NCI-H2081 (cell line): ENCODE measurements at regions not wholly inside any gene's neighbourhood (a gene's known extent, or its start where the extent isn't known, plus 50 kb on each side); places are given as distances from the start of the nearest gene placed in this dataset.
"Not testable (repeated sequence)": the region's sequence is repeated elsewhere in the genome, so short reads cannot be mapped to it uniquely, and the experiment has no call there.

Source experiments
- DNase-seq, 2 experiments: peaks; one replicate each; lab custom pipeline; 2025; lab: John Stamatoyannopoulos, UW

DNA sequence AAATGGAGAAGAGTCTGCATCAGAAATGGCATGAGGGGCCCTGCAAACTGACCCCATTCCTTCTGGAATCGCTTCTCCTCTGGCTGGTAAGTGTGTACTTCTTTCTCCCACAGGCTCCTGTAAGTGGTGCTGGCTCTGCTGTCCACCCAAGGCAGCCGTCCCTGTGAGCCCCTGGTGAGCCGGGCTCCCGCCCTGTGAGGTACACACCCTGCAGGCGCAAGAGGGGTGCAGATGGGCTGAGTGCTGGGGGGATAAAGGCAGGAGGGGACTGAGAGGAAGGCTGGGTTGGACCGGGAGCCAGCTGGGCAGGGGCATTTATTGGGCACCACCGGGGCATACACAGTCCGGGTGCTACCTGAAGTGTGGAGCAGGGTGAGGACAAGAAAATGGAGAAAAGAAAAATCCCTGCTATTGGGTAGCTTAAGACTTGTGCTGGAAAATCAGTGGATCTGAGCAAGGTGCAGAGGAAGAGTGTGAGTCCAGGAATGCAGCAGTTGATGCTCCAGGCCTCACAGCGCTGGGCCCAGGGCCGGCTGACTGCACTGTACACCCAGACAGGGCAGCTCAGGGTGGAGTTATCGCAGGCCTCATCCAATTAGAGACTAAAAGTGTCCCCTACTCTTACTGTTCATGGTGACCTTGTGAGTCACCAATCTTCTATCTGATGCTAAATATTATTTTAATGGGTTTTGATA lies 455.1 kb upstream of the B3GAT1 start:
- DNase-seq = no peak

DNA sequence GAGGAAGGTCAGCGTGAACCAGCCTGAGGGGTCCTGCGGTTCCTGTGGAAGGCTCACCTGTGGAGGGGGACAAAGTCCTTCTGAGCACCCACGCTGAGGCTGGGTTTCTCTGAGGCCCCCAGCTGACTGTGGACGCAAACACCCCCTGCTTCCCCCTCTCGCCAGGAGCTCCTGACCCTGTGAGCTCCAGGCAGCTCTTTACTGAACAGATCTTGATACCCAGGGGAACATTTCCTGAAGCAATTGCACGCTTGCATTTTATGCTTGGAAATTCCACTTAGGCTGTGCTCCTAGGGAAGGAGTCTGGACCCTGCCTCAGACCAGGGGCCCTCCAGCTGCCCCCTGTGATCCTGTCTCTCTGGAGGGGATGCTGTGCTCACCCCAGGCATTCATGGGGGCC lies 454.2 kb upstream of the B3GAT1 start:
- no peak for DNase-seq

- DNase-seq = no peak
Measured at GRCh38 chr11:134864968-134865305, 452.9 kb upstream of the B3GAT1 start.

DNA sequence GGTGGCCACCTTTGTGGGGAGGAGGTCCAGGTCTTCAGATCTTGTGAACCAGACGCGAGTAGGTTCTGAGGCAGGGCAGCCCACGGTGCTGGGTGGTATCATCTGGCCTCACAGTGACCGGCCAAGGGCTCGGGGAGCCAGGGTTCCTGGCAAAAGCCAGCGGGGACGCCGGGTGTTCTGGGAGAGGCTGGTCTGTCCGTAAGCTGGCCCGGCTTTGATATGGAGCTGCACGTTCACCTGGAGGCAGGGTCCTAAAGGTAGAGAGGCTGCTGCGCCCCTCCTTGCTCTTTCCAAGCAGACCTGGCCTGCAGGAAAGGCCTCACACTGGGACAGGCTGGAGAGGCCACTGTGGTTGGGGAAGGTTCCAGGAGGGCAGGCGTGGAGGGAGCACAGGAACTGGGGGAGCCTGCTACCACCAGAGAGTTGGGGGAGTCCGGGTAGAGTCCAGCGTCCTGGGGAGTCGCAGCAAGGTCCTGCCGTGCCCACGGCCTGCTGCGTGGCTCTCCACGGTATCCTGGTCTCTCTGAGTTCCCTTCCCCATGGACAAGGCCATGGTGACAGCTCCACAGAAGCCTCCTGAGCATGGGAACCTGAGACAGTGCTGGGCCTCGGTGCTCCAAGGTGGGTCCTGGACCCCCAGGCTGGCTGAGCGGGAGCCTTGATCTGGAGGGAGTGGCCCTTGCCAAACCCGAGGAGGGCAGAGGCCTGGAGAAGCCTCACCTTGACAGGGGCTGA lies 452.4 kb upstream of the B3GAT1 start:
- DNase-seq = no peak

DNA sequence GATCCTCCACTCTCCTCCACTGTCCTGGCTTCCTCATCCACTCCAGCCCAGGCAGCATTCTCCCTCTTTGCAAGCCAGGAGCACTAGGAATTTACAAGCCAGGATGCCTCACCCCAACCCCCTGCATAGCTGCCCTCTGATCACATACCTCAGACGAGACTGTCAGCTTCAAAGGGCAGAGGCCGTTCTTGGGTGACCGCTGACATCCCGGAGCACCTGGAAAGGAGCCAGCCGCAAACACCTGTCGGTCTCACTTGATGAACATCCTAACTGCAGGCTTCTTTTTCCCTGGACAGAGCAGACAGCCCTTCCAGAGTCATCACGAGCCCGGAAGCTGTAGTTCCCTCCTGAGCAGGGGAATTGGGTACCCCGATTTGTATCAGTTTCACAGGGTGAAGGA lies 451.3 kb upstream of the B3GAT1 start:
- DNase-seq = no peak

DNA sequence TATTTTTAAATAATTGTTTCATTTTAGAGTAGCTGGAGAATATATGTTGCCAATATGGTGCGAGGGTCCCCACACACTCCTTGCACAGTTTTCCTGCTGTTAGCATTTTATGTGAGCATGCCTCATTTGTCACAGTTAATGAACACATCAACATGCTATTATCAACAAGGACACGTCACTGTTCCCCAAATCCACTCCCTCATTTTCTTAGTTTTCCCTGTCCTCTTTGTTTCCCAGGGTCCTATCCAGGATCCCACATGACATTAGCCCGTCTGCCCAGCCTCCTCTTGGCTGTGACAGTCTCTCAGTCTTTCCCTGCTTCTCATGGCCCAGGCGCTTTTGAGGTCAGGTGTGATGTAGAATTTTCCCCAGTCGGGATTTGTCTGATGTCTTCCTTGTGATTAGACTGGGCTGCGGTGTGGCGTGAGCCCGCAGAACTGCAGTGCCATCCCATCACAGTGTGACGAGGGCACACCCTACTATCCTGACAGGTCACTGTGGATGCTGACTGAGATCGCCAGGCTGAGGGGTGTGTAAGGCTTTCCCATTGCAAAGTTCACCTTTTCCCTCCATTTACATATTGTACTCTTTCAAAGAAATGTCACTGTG lies 450.6 kb upstream of the B3GAT1 start:
- DNase-seq = no peak

DNA sequence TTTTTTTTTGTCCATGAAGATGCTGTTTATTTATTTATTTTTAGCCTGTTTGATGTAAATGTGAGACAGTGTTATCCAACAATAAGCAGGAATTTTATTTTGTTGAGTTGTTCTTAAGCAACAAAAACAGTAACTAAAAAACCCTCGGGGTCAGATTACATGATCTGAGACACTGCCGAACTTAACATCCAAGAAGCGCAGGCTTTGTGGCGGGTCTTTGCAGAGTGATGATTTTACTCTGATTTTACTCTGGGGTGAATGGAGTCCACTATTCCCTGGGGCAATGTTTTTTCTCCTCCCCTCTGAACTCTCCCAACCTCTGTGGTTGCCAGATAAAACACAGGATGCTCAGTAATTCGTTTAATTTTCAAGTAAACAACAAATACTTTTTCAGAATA lies 450.1 kb upstream of the B3GAT1 start:
- no peak for DNase-seq

GRCh38 chr11:134861490-134862104 lies 449.6 kb upstream of the B3GAT1 start:
- DNase-seq = no peak

- DNase-seq = no peak
Measured at GRCh38 chr11:134858783-134859480, 446.9 kb upstream of the B3GAT1 start.

DNA sequence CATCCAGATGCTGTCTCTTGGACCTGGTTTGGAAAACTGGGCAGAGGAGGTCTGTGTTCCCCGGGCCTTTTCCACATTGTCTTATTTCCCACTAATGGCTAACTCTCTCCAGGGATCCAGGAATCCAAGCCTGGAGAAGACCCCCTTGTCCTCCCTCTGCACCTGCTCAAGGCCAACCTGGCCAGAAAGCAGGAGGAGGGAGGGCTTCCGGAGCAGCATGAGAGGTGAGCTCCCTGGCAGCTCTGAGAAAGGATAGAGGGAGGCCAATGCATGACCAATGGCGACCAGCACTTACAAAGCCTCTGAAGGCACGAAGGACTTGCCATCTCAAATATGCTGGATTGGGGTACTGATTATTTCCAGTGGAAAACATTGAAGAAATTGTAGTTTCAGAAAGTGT lies 445.0 kb upstream of the B3GAT1 start:
- DNase-seq = no peak

DNA sequence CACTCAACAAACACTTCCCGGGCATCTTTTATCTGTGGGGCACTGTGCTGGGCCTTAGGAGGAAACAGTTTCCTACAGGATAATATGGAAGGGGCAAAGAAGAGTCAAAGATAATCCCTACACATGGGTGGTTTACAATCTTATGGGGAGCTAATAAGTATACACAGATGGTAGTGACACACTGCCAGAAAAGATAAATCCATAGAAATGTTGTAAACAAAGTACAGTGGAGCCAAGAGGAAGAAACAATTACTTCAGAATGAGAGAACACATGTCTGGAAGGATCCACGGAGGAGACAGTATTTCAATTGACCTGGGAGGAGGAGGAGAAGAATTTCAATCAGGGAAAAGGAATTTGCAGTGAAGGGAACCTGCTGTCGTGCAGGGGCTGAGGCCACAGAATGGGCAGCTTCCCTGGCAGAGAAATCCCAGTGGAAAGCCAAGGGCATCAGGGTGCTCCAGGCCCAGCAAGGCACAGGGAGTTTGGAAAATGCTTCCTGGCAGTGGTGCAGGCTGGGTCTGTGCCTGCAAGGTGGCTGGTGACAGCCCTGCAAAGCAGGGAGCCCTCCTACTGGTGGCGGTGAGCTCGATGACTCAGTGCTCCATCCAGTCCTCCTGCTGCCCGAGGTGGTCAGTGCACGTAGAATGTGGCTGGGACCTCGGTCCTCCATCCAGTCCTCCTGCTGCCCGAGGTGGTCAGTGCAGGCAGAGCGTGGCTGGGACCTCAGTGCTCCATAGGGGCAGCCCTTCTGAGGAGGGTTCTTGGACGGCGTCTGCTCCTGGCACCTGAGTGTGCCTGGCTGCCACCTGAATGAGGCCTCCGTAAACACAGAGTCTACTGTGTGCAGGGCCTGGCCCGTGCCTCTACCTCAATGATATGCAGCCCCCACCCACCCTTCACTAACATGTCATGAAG lies 444.3 kb upstream of the B3GAT1 start:
- no peak for DNase-seq

DNA sequence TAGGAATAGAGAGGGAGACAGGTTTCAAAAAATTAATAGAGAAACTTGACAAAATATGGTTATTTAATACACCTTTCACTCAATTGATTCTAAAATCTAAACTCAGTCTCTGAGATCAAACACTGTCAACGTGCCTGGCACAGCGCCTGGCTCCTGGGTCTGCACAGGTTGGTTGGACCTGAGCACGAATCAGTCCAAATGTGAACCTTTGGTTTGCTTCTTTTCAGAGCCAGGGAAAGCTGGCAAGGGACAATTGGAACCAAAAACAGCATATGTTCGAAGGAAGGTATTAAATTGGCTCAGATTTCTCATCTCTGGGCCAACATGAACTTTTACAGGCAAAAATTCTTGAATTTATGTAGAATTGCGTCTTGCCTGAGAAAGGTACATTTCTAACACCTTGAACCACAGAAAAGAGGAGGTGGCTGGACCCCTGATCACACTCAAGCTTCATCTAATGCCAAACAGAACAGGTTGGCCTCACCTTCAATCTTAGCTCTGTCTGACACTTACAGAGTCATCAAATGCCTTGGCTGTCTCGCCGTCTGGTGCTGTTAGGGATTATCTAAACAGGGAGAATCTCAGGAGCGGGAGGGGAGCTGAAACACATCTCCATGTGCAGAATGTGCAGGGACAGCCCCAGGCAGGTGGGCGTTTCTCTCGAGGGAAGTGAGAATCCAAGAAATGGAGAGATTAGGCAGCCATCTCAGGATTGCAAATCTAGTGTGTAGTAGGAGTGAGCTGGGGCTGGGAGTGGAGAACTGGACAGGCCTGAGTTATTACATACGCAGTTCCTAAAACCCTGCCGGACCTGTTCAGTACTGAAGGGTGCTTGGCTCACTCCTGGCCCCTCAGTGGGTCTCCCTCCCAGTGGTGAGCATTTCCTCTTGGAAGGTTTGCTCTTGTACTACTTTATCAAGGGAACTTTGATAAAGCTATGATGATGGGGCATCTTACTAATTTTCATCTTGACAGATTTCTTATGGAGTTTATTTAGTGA lies 442.2 kb upstream of the B3GAT1 start:
- no peak for DNase-seq

DNA sequence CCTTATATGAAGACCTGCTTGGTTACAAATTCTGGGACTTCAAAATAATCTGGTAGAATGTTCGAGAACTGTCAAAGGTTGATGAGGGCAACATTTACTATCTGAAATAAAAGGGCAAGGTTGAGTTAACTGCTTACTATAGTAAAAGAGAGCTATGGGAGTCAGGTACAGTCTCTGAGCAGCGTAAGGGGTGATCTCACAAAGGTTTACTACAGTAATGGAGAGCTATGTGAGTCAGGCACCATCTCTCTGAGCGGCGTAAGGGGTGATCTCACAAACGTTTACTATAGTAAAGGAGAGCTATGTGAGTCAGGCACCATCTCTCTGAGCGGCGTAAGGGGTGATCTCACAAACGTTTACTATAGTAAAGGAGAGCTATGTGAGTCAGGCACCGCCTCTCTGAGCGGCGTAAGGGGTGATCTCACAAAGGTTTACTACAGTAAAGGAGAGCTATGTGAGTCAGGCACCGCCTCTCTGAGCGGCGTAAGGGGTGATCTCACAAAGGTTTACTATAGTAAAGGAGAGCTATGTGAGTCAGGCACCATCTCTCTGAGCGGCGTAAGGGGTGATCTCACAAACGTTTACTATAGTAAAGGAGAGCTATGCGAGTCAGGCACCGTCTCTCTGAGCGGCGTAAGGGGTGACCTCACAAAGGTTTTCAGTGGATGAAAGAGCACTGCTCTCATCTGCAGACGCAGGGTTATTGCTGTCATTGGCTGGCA lies 439.6 kb upstream of the B3GAT1 start:
- not testable (repeated sequence) for DNase-seq

GRCh38 chr11:134850566-134850965 lies 438.5 kb upstream of the B3GAT1 start:
- no peak for DNase-seq

- no peak for DNase-seq
Measured at GRCh38 chr11:134849833-134850232, 437.8 kb upstream of the B3GAT1 start.

DNA sequence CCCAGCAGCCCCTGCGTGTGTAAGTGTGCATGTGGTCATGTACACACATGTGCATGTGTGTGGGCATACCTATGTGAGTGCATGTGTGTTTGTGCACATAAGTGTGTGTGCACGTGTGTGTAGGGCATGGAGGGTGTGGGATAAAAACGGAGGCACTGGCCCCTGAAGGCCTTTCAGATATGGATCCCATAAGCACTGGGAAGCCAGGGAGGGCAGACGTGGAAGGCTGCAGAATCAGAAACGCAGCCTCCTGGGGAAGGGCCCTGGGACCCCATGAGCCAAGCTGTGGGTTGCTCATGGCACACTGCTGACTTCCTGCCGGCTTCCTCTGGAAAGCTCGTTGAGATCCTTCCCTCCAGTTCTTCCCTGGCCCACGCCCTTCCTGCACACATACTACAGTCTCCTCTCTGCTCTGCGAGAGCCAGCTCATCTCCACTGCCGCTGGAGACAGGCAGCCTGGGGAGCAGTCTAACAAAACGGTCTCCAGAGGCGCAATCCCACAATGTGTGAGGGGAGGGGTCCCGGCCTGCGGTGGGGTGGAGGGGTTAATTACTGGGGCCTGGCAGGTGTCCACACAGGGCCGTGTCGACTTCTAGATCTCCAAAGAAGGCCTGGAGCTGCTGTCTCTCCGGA lies 435.2 kb upstream of the B3GAT1 start:
- DNase-seq = no peak

DNA sequence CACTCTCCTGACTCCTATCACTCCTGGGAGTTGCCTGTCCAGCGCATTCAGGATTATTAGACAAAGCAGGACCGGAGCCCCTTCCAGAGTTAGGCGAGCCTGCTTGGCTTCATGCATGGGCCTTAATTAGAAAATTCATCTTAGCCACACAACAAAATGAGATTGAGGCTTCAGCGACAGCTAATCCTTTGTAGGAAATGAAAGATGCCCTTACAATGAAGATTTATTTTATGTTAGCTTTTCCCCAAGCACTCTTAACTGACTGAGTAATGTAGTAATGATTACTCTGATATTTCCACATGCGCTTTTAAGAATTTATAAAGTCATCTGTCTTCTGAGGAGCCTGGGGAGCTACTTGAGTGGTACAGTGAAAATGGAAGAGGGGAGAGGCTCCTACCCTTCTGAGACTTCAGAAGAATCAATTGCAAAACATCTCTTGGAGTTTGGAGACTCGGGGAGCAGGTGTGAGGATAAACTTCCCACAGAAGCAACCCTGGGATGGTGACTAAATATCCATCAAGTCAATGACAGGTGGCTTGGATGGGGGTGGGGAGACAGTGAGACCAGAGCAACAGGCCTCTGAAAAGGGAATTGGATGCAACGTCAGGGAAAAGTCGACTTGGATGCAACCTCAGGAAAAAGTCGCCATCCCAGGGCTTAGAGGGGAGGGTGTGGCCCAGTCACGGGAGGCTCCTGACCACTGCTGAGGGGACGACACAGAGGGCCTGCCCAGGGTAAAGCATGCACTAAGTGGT lies 434.5 kb upstream of the B3GAT1 start:
- DNase-seq = no peak
